IMR-90 (cell line): ENCODE measurements at regions not wholly inside any gene's neighbourhood (a gene's known extent, or its start where the extent isn't known, plus 50 kb on each side); places are given as distances from the start of the nearest gene placed in this dataset.

Experiments used
- ATAC-seq: fragments of 200-7000 bp; cut with Tn5 transposase; 2 replicates; pipeline ENCODE4 v1.9.1; 2020; ENCODE audit warnings: low read depth, mild to moderate bottlenecking, moderate library complexity
- BruUV-seq: library from RNA; stranded (reverse); fragments of 400-500 nt; replicated peaks from 2 replicates; lab custom pipeline; 2021; lab: Mats Ljungman, UMichigan
- CTCF ChIA-PET: fragments of 300-600 bp; formaldehyde crosslinking; extraction: SDS; loops from one replicate; lab custom pipeline; 2021; ENCODE audit warnings: antibody characterized with exemption; lab: Yijun Ruan, JAX
- POLR2A ChIA-PET: fragments of 300-600 bp; sonication (Branson Sonifier 250); formaldehyde crosslinking; loops from one replicate; lab custom pipeline; 2022; ENCODE audit warnings: antibody characterized with exemption; ENCODE audit not compliant: unreplicated experiment; lab: Charles Lee
- DNase-seq: peaks from one replicate; pipeline ENCODE4 v3.0.0; 2013
- H2AFZ ChIP-seq: replicated peaks from 2 replicates; pipeline ENCODE3; 2013; ENCODE audit warnings: low read length, mild to moderate bottlenecking; ENCODE audit not compliant: poor library complexity
- H2AK5ac ChIP-seq: 2 replicates; pipeline ENCODE4 v1.6.1; 2013; ENCODE audit warnings: low read depth, low read length, inconsistent platforms
- H2AK9ac ChIP-seq: replicated peaks from 2 replicates; pipeline ENCODE3; 2013; ENCODE audit warnings: mild to moderate bottlenecking, low read depth, low read length, moderate library complexity; ENCODE audit not compliant: poor library complexity
- H2BK120ac ChIP-seq: 2 replicates; pipeline ENCODE4 v1.6.1; 2013; ENCODE audit warnings: low read depth, low read length, inconsistent platforms
- H2BK15ac ChIP-seq: 3 replicates; pipeline ENCODE4 v1.6.1; 2013; ENCODE audit warnings: low read depth, low read length, inconsistent platforms
- H2BK20ac ChIP-seq: 2 replicates; pipeline ENCODE4 v1.6.1; 2013; ENCODE audit warnings: low read depth, mild to moderate bottlenecking, inconsistent platforms, low read length, moderate library complexity
- H2BK5ac ChIP-seq: 2 replicates; pipeline ENCODE4 v1.6.1; 2013; ENCODE audit warnings: mild to moderate bottlenecking, low read depth, low read length, inconsistent platforms; ENCODE audit not compliant: poor library complexity, severe bottlenecking
- H3K14ac ChIP-seq: replicated peaks from 2 replicates; pipeline ENCODE4 v1.6.1; 2013; ENCODE audit warnings: low read depth, low read length, inconsistent platforms
- H3K18ac ChIP-seq: 2 replicates; pipeline ENCODE4 v1.6.1; 2013; ENCODE audit warnings: low read depth, low read length, control low read depth
- H3K23ac ChIP-seq: 2 replicates; pipeline ENCODE4 v1.6.1; 2013; ENCODE audit warnings: low read depth, low read length, inconsistent platforms
- H3K27ac ChIP-seq: 2 replicates; pipeline ENCODE4 v1.5.1; 2013; ENCODE audit warnings: mild to moderate bottlenecking, control low read depth, low read length; ENCODE audit not compliant: insufficient read depth
- H3K27me3 ChIP-seq: 2 replicates; pipeline ENCODE4 v1.6.1; 2013; ENCODE audit warnings: low read length; ENCODE audit not compliant: control insufficient read depth, insufficient read depth
- H3K36me3 ChIP-seq: 2 replicates; pipeline ENCODE4 v1.6.1; 2013; ENCODE audit warnings: low read length, mixed read lengths; ENCODE audit not compliant: control insufficient read depth, insufficient read depth
- H3K4ac ChIP-seq: 2 replicates; pipeline ENCODE4 v1.6.1; 2013; ENCODE audit warnings: low read depth, low read length, inconsistent platforms
- H3K4me1 ChIP-seq: 2 replicates; pipeline ENCODE4 v1.6.1; 2013; ENCODE audit warnings: low read length, mixed read lengths; ENCODE audit not compliant: control insufficient read depth, insufficient read depth
- H3K4me2 ChIP-seq: 2 replicates; pipeline ENCODE4 v1.6.1; 2013; ENCODE audit warnings: low read depth, mild to moderate bottlenecking, control low read depth, low read length, moderate library complexity
- H3K4me3 ChIP-seq: 2 replicates; pipeline ENCODE4 v1.5.1; 2013; ENCODE audit warnings: low read depth, mild to moderate bottlenecking, control low read depth, low read length, moderate library complexity; ENCODE audit not compliant: insufficient read depth
- H3K56ac ChIP-seq: 2 replicates; pipeline ENCODE4 v1.6.1; 2013; ENCODE audit warnings: low read length, inconsistent platforms; ENCODE audit not compliant: insufficient read depth; ENCODE audit errors: extremely low read depth
- H3K79me1 ChIP-seq, 2 experiments: 2 replicates each; pipeline ENCODE4 v1.6.1; 2013; ENCODE audit warnings: low read length in 2 of 2, inconsistent platforms in 1 of 2, low read depth in 1 of 2
- H3K9ac ChIP-seq: 2 replicates; pipeline ENCODE4 v1.6.1; 2013; ENCODE audit warnings: low read depth, low read length, control low read depth
- H3K9me1 ChIP-seq: 2 replicates; pipeline ENCODE4 v1.6.1; 2013; ENCODE audit warnings: low read length, inconsistent platforms; ENCODE audit not compliant: insufficient read depth
- H3K9me3 ChIP-seq: 2 replicates; pipeline ENCODE4 v1.6.1; 2013; ENCODE audit warnings: low read length; ENCODE audit not compliant: control insufficient read depth, insufficient read depth
- H4K20me1 ChIP-seq: 2 replicates; pipeline ENCODE4 v1.6.1; 2013; ENCODE audit warnings: low read length, inconsistent platforms; ENCODE audit not compliant: insufficient read depth
- H4K5ac ChIP-seq: 2 replicates; pipeline ENCODE4 v1.6.1; 2013; ENCODE audit warnings: mild to moderate bottlenecking, low read depth, low read length, control low read depth
- H4K8ac ChIP-seq, 2 experiments: 2 replicates each; pipeline ENCODE4 v1.6.1; 2013; ENCODE audit warnings: low read depth in 2 of 2, low read length in 2 of 2, control low read depth in 1 of 2, inconsistent platforms in 1 of 2
- H4K91ac ChIP-seq: 2 replicates; pipeline ENCODE4 v1.6.1; 2013; ENCODE audit warnings: low read depth, low read length, inconsistent platforms; ENCODE audit not compliant: insufficient read depth
- BHLHE40 ChIP-seq: fragments of 150-350 bp; IDR thresholded peaks from 2 replicates; pipeline ENCODE4 v1.6.1; 2016; ENCODE audit warnings: mild to moderate bottlenecking, low read depth, low read length
- CEBPB ChIP-seq: IDR thresholded peaks from 2 replicates; pipeline ENCODE4 v1.6.1; 2012; ENCODE audit warnings: low read depth, low read length, improper control_type of control experiment
- CHD1 ChIP-seq: IDR thresholded peaks from 2 replicates; pipeline ENCODE4 v1.6.1; 2012; ENCODE audit warnings: low read depth, low read length, improper control_type of control experiment
- FOS ChIP-seq: fragments of 150-350 bp; IDR thresholded peaks from 2 replicates; pipeline ENCODE4 v1.6.1; 2016; ENCODE audit warnings: low read depth, low read length
- MAFK ChIP-seq: IDR thresholded peaks from 2 replicates; pipeline ENCODE4 v1.6.1; 2012; ENCODE audit warnings: low read depth, low read length, improper control_type of control experiment
- MAZ ChIP-seq: IDR thresholded peaks from 2 replicates; pipeline ENCODE4 v1.6.1; 2012; ENCODE audit warnings: low read depth, mild to moderate bottlenecking, low read length, improper control_type of control experiment, moderate library complexity, borderline replicate concordance
- NFE2L2 ChIP-seq: fragments of 150-350 bp; IDR thresholded peaks from 2 replicates; pipeline ENCODE4 v1.6.1; 2016; ENCODE audit warnings: low read depth, mild to moderate bottlenecking, low read length
- SMC3 ChIP-seq: fragments of 150-350 bp; IDR thresholded peaks from 2 replicates; pipeline ENCODE4 v1.6.1; 2016; ENCODE audit warnings: low read depth, mild to moderate bottlenecking, antibody characterized with exemption, low read length, moderate library complexity
- WGBS, 2 experiments: methylation state at CpG; one replicate each; pipeline versions ENCODE4 v1.1.5 to v1.1.7; 2013; ENCODE audit warnings: missing lambda C conversion rate in 2 of 2; ENCODE audit not compliant: insufficient read length in 1 of 2; ENCODE audit errors: extremely low coverage in 2 of 2; 5-methylcytosine and 5-hydroxymethylcytosine counted together
- dilution Hi-C: fragments of 300-500 bp; cut with HindIII; formaldehyde crosslinking; loops from one replicate; pipeline ENCODE4 v1.14.3; 2018; ENCODE audit warnings: low sequenced_read_pairs; ENCODE audit not compliant: unreplicated experiment
- in situ Hi-C: fragments of 300-500 bp; cut with MboI; formaldehyde crosslinking; loops from 3 replicates; pipeline ENCODE4 v1.14.3; 2019; ENCODE audit warnings: low sequenced_read_pairs, inconsistent platforms, mixed read lengths
- intact Hi-C: fragments of 100-400 bp; cut with micrococcal nuclease; formaldehyde crosslinking; loops from 2 replicates; pipeline ENCODE4 v1.10.0; 2022

DNA sequence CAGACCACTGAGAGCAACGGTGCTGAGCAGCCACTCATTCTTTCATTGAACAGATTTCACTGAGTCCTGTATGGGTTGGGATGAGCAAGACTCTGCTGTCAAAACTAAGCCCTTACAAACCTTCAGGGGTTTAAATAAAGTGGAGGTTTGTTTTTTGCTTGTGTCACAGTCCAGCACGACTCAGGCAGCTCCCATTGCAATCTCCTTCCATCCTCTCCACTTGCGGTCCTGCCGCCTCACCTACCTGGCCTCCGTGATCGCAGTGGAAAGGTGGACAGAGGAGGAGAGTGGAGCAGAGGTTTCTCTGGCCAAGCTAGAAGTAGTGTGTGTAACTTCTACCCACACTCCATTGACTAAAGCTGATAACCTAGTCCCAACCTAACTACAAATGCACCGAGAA, 332.2 kb downstream of the ZNF516 start:
- dilution Hi-C loops, result no loop called here
- ATAC-seq, result no peak
- no peaks in the 10 kb centered on the region for H3K27me3 ChIP-seq

More for the DNA sequence above, 332.2 kb downstream of the ZNF516 start:
- no peak overlapping the region for H3K4ac ChIP-seq
- TF ChIP-seq MAFK (no peak), BHLHE40 (no peak), CHD1 (no peak), MAZ (no peak), SMC3 (no peak), FOS (no peak), NFE2L2 (no peak), CEBPB (no peak)
- peaks cover 5% of the 10 kb centered on the region; the same call in 1 of the 2 replicates for H3K9me3 ChIP-seq
- no peak overlapping the region for H3K56ac ChIP-seq
- no peak overlapping the region for H3K14ac ChIP-seq
- no peak overlapping the region for H3K9ac ChIP-seq
- no peak overlapping the region for H3K4me2 ChIP-seq
- H2AFZ ChIP-seq, result no peak overlapping the region
- no peak overlapping the region for H2AK5ac ChIP-seq
- H2BK15ac ChIP-seq, result no peak overlapping the region
- no peak overlapping the region for H2BK120ac ChIP-seq
- H2AK9ac ChIP-seq, result no peak overlapping the region
- in situ Hi-C loops, result no loop called here
- intact Hi-C loops, result no loop called here
- no peaks in the 10 kb centered on the region for H3K36me3 ChIP-seq
- no peak overlapping the region for H3K4me3 ChIP-seq
- H4K20me1 ChIP-seq, result no peaks in the 10 kb centered on the region
- no peak overlapping the region for H3K23ac ChIP-seq
- no peak overlapping the region for H4K91ac ChIP-seq
- H3K18ac ChIP-seq, result no peak overlapping the region
- H2BK20ac ChIP-seq, result no peak overlapping the region
- no peaks in the 10 kb centered on the region for H3K79me1 ChIP-seq
- no peak overlapping the region for H2BK5ac ChIP-seq
- BruUV-seq, result no TSS peak
- no peak overlapping the region for H4K5ac ChIP-seq
- H3K4me1 ChIP-seq, result no peaks in the 10 kb centered on the region
- no peak overlapping the region for H3K27ac ChIP-seq
- CTCF ChIA-PET, result no interaction called here
- no peaks in the 10 kb centered on the region for H3K9me1 ChIP-seq
- no peak overlapping the region for H4K8ac ChIP-seq
- no CpG with 5 or more reads among the region's 7 CpGs for WGBS, 2 experiments
- no peak for DNase-seq
- POLR2A ChIA-PET, result no interaction called here
